H1 (cell line): ENCODE measurements at regions not wholly inside any gene's neighbourhood (a gene's known extent, or its start where the extent isn't known, plus 50 kb on each side); places are given as distances from the start of the nearest gene placed in this dataset.

Source experiments
- BCL11A ChIP-seq, 2 experiments: IDR thresholded peaks; one replicate each; pipeline ENCODE4 v1.6.1; 2011; ENCODE audit warnings: low read depth in 2 of 2, low read length in 2 of 2, mild to moderate bottlenecking in 2 of 2
- CBX8 ChIP-seq: fragments of 300-800, 300-1000 bp; sonication (generic); IDR thresholded peaks from 2 replicates; pipeline ENCODE4 v1.7.1; 2016; ENCODE audit warnings: low read depth, low read length, borderline replicate concordance
- CEBPB ChIP-seq: IDR thresholded peaks from 2 replicates; pipeline ENCODE4 v1.6.1; 2012; ENCODE audit warnings: low read depth, low read length
- CHD2 ChIP-seq: IDR thresholded peaks from 2 replicates; pipeline ENCODE4 v1.6.1; 2012; ENCODE audit warnings: low read length, improper control_type of control experiment
- CHD7 ChIP-seq: fragments of 300-600 bp; sonication (generic); IDR thresholded peaks from 2 replicates; pipeline ENCODE4 v1.7.1; 2012; ENCODE audit warnings: low read length, moderate library complexity, mild to moderate bottlenecking, inconsistent platforms; ENCODE audit not compliant: insufficient replicate concordance
- CREB1 ChIP-seq: IDR thresholded peaks from 2 replicates; pipeline ENCODE4 v1.6.1; 2012; ENCODE audit warnings: inconsistent platforms
- EZH2 ChIP-seq: fragments of 200-600 bp; sonication (generic); IDR thresholded peaks from 2 replicates; pipeline ENCODE4 v1.7.1; 2012; ENCODE audit warnings: low read depth, mild to moderate bottlenecking, moderate library complexity, low read length, inconsistent platforms; ENCODE audit not compliant: severe bottlenecking
- GABPA ChIP-seq: IDR thresholded peaks from 2 replicates; pipeline ENCODE4 v1.6.1; 2011; ENCODE audit warnings: mild to moderate bottlenecking, low read length, moderate library complexity, borderline replicate concordance; ENCODE audit not compliant: insufficient read depth
- HDAC6 ChIP-seq: IDR thresholded peaks from one replicate; pipeline ENCODE4 v1.7.1; 2012; ENCODE audit warnings: low read depth, mild to moderate bottlenecking, inconsistent platforms, low read length, moderate library complexity
- KDM1A ChIP-seq: fragments of 200-600, 300-600 bp; sonication (generic); IDR thresholded peaks from 2 replicates; pipeline ENCODE4 v1.7.1; 2016; ENCODE audit warnings: mild to moderate bottlenecking, low read length, borderline replicate concordance
- MAFK ChIP-seq: IDR thresholded peaks from 2 replicates; pipeline ENCODE4 v1.6.1; 2012; ENCODE audit warnings: low read depth, mild to moderate bottlenecking, improper control_type of control experiment, low read length
- YY1 ChIP-seq: IDR thresholded peaks from 2 replicates; pipeline ENCODE4 v1.6.1; 2011; ENCODE audit warnings: low read depth, mild to moderate bottlenecking, low read length

- TF ChIP-seq CHD7 (no peak), YY1 (no peak), CBX8 (no peak), HDAC6 (no peak), GABPA (no peak), CHD2 (no peak), EZH2 (no peak), CREB1 (no peak), KDM1A (no peak), BCL11A (IDR thresholded peaks at IDR 0.05; ENCODE audit: low read depth in 2 of 2, low read length in 2 of 2) (no peak), CEBPB (no peak), MAFK (no peak)
Observed at GRCh38 chrX:67346225-67346624, 197.6 kb upstream of the AR start (continued).
